GM12891 (cell line): ENCODE measurements at regions not wholly inside any gene's neighbourhood (a gene's known extent, or its start where the extent isn't known, plus 50 kb on each side); places are given as distances from the start of the nearest gene placed in this dataset.

Experiments used
- POLR2A ChIP-seq: IDR thresholded peaks from 2 replicates; pipeline ENCODE4 v1.6.1; 2011; ENCODE audit warnings: low read depth, low read length, control low read depth
- POLR2AphosphoS5 ChIP-seq: IDR thresholded peaks from 2 replicates; pipeline ENCODE4 v1.6.1; 2011; ENCODE audit warnings: low read depth, low read length, control low read depth
- TAF1 ChIP-seq: IDR thresholded peaks from 2 replicates; pipeline ENCODE4 v1.6.1; 2011; ENCODE audit warnings: low read depth, low read length, control low read depth

DNA sequence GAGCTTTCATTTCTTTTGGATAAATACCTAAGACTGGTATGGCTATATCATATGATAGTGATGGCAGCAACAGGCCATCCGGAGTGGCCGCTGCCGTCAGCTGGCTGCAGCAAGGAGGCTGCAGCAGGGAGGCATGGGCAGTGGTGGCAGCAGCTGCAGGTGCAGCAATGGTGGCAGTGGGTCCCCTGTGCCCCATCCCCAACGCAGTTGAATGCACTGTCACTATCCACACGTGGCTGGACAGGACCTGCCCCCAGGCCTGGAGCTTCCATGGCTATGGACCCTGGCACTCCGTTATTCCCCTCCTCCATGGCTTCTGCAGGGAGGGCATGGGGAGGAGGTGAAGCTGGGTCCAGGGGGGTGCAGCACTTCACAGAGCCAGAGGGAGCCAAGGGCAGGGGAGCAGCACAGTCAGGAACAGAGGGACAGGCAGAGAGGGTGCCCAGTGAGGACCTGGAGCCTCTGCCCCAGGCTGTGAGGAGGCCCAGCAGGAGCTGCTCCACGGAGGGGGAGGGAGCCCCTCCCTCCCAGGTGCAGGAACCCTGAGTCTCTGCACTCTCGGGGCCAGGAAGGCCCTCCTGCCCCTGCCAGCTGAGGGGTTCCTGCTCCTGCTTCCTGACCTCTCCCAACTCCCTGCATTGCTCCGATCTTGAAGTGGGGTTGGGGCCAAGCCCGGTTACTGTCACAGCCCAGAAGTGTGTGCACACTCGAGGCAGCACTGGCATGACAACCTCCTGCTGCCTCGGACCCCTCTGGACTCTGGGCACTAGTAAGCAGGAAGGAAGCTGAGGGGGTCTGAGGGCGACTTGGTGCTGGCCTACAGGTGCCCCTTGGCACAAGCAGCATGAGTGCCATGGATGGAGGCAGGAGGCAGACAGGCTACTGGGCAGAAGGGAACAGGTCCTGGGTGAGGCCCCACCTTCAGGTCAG, 466.3 kb downstream of the GUCY1A2 start:
- TF ChIP-seq POLR2A (no peak), POLR2AphosphoS5 (no peak), TAF1 (no peak)
